ENCODE measurements at regions not wholly inside any gene's neighbourhood (a gene's known extent, or its start where the extent isn't known, plus 50 kb on each side); places are given as distances from the start of the nearest gene placed in this dataset.

GRCh38 chr4:138412847-138413246 is 170.7 kb upstream of the SLC7A11 start:
- H3K4me3 Mint-ChIP-seq, result no peak overlapping the region
- H3K4me1 Mint-ChIP-seq, result peaks cover 10% of the 10 kb centered on the region
- no peak for TF ChIP-seq CTCF (IDR thresholded peaks at IDR 0.05)
- Histone ChIP-seq H2AFZ (ENCODE audit: insufficient read depth, low read depth, low read length, poor library complexity, severe bottlenecking) (no peak overlapping the region), H3K9ac (ENCODE audit: insufficient read depth, low read length, poor library complexity, severe bottlenecking) (no peak overlapping the region), H4K20me1 (ENCODE audit: insufficient read depth, low read length) (no peaks in the 10 kb centered on the region), H3K9me3 (replicated peaks in 1 of 2; ENCODE audit: control insufficient read depth in 1 of 2, insufficient read depth in 1 of 2, low read length in 2 of 2) (no peaks in the 10 kb centered on the region), H3K27me3 (ENCODE audit: control insufficient read depth in 2 of 2, insufficient read depth in 2 of 2, low read length in 2 of 2) (no peaks in the 10 kb centered on the region), H3K79me2 (ENCODE audit: insufficient read depth, low read length) (no peaks in the 10 kb centered on the region), H3K4me1 (ENCODE audit: control insufficient read depth in 1 of 2, insufficient read depth in 2 of 2, low read length in 2 of 2) (peaks cover 0 to under 1% of the 10 kb centered on the region in 2 donors), H3K4me2 (replicated peaks; ENCODE audit: extremely low read depth, low read length, poor library complexity, severe bottlenecking) (no peak overlapping the region), H3K4me3 (replicated peaks in 1 of 3; ENCODE audit: low read depth in 2 of 3, low read length in 3 of 3) (no peak overlapping the region), H3K27ac (ENCODE audit: low read depth in 1 of 2, low read length in 2 of 2) (no peak overlapping the region), H3K36me3 (replicated peaks in 1 of 2; ENCODE audit: control insufficient read depth in 1 of 2, insufficient read depth in 2 of 2, low read length in 2 of 2) (no peaks in the 10 kb centered on the region)
- peaks cover 0 to 1% (median 0%) of the 10 kb centered on the region in 7 donors for H3K9me3 Mint-ChIP-seq
- peaks cover 0 to 1% (median 0%) of the 10 kb centered on the region in 3 donors for H3K27me3 Mint-ChIP-seq (ENCODE audit: low read depth in 3 of 3)
- WGBS (ENCODE audit: insufficient coverage), result no CpG with 5 or more reads among the region's 5 CpGs
- no peak for DNase-seq
- intact Hi-C loops (cut with micrococcal nuclease), result no loop called here
- peak overlapping the region in 1 of 7 donors; percentile 38 for H3K27ac Mint-ChIP-seq
- no peaks in the 10 kb centered on the region for H3K36me3 Mint-ChIP-seq

- Mint-ChIP-seq H3K4me1 (peaks cover 35% of the 10 kb centered on the region), H3K27ac (no peak overlapping the region), H3K4me3 (no peak overlapping the region), H3K9me3 (no peaks in the 10 kb centered on the region), H3K36me3 (no peaks in the 10 kb centered on the region), H3K27me3 (ENCODE audit: low read depth in 3 of 3) (peaks cover 0 to 1% (median 0%) of the 10 kb centered on the region in 3 donors)
- Histone ChIP-seq H2AFZ (ENCODE audit: insufficient read depth, low read depth, low read length, poor library complexity, severe bottlenecking) (peak overlapping the region; percentile 22), H3K27me3 (ENCODE audit: control insufficient read depth in 2 of 2, insufficient read depth in 2 of 2, low read length in 2 of 2) (no peaks in the 10 kb centered on the region), H3K36me3 (replicated peaks in 1 of 2; ENCODE audit: control insufficient read depth in 1 of 2, insufficient read depth in 2 of 2, low read length in 2 of 2) (no peaks in the 10 kb centered on the region), H3K4me2 (replicated peaks; ENCODE audit: extremely low read depth, low read length, poor library complexity, severe bottlenecking) (no peak overlapping the region), H3K4me1 (ENCODE audit: control insufficient read depth in 1 of 2, insufficient read depth in 2 of 2, low read length in 2 of 2) (peaks cover 22 to 23% of the 10 kb centered on the region in 2 donors), H3K27ac (ENCODE audit: low read depth in 1 of 2, low read length in 2 of 2) (no peak overlapping the region), H3K9ac (ENCODE audit: insufficient read depth, low read length, poor library complexity, severe bottlenecking) (no peak overlapping the region), H4K20me1 (ENCODE audit: insufficient read depth, low read length) (no peaks in the 10 kb centered on the region), H3K4me3 (replicated peaks in 1 of 3; ENCODE audit: low read depth in 2 of 3, low read length in 3 of 3) (no peak overlapping the region), H3K9me3 (replicated peaks in 1 of 2; ENCODE audit: control insufficient read depth in 1 of 2, insufficient read depth in 1 of 2, low read length in 2 of 2) (no peaks in the 10 kb centered on the region), H3K79me2 (ENCODE audit: insufficient read depth, low read length) (no peaks in the 10 kb centered on the region)
- TF ChIP-seq CTCF (IDR thresholded peaks at IDR 0.05), result no peak
- DNase-seq, result no peak
- intact Hi-C loops (cut with micrococcal nuclease), result no loop called here
These were observed 168.1 kb upstream of the SLC7A11 start for GRCh38 chr4:138410266-138410665.

Data from CD14-positive monocyte (primary cell).